NCI-H1694 (cell line): ENCODE measurements at regions not wholly inside any gene's neighbourhood (a gene's known extent, or its start where the extent isn't known, plus 50 kb on each side); places are given as distances from the start of the nearest gene placed in this dataset.
A peak's percentile ranks its signal among the peaks of the same experiment; 100 is the strongest.
"Not testable (repeated sequence)": the region's sequence is repeated elsewhere in the genome, so short reads cannot be mapped to it uniquely, and the experiment has no call there.

Source experiments
- DNase-seq: peaks from one replicate; lab custom pipeline; 2025; lab: John Stamatoyannopoulos, UW

GRCh38 chrX:25442499-25442898 is 426.7 kb upstream of the ARX start:
- no peak for DNase-seq

- no peak for DNase-seq
Measured at GRCh38 chrX:25433307-25433706, 417.5 kb upstream of the ARX start.

GRCh38 chrX:25432396-25432795 is 416.6 kb upstream of the ARX start:
- DNase-seq: no peak

- peak; percentile 1 for DNase-seq
Measured at GRCh38 chrX:25427873-25428555, 412.2 kb upstream of the ARX start.

GRCh38 chrX:25404163-25404562 is 388.4 kb upstream of the ARX start:
- DNase-seq: not testable (repeated sequence)

GRCh38 chrX:25389266-25389665 is 373.5 kb upstream of the ARX start:
- no peak for DNase-seq

- DNase-seq: no peak
Measured at GRCh38 chrX:25383196-25383595, 367.4 kb upstream of the ARX start.

GRCh38 chrX:25356456-25356855 is 340.7 kb upstream of the ARX start:
- no peak for DNase-seq

GRCh38 chrX:25344161-25344936 is 328.6 kb upstream of the ARX start:
- no peak for DNase-seq

GRCh38 chrX:25343060-25343459 is 327.3 kb upstream of the ARX start:
- no peak for DNase-seq

- no peak for DNase-seq
Measured at GRCh38 chrX:25337841-25338240, 322.1 kb upstream of the ARX start.

GRCh38 chrX:25300994-25301393 is 285.2 kb upstream of the ARX start:
- no peak for DNase-seq

GRCh38 chrX:25296850-25297249 is 281.1 kb upstream of the ARX start:
- DNase-seq: no peak

- no peak for DNase-seq
Measured at GRCh38 chrX:25295466-25295865, 279.7 kb upstream of the ARX start.

- DNase-seq: no peak
Measured at GRCh38 chrX:25290132-25290531, 274.4 kb upstream of the ARX start.

GRCh38 chrX:25288676-25289075 is 272.9 kb upstream of the ARX start:
- no peak for DNase-seq

GRCh38 chrX:25287521-25287920 is 271.8 kb upstream of the ARX start:
- DNase-seq: no peak

- no peak for DNase-seq
Measured at GRCh38 chrX:25285598-25285997, 269.8 kb upstream of the ARX start.

GRCh38 chrX:25279510-25279909 is 263.7 kb upstream of the ARX start:
- no peak for DNase-seq

- DNase-seq: no peak
Measured at GRCh38 chrX:25278341-25278740, 262.6 kb upstream of the ARX start.

GRCh38 chrX:25277574-25277973 is 261.8 kb upstream of the ARX start:
- no peak for DNase-seq

- DNase-seq: no peak
Measured at GRCh38 chrX:25275159-25275558, 259.4 kb upstream of the ARX start.

- DNase-seq: no peak
Measured at GRCh38 chrX:25241461-25241860, 225.7 kb upstream of the ARX start.

GRCh38 chrX:25226151-25226550 is 210.4 kb upstream of the ARX start:
- no peak for DNase-seq
